ENCODE measurements at regions not wholly inside any gene's neighbourhood (a gene's known extent, or its start where the extent isn't known, plus 50 kb on each side); places are given as distances from the start of the nearest gene placed in this dataset.
A peak's percentile ranks its signal among the peaks of the same experiment; 100 is the strongest.

- DNase-seq (ENCODE audit: low read depth in 1 of 2, low spot score in 1 of 2): no peak
- H3K27me3 ChIP-seq: no peaks in the 10 kb centered on the region
- H3K9me3 ChIP-seq (ENCODE audit: low read depth): no peaks in the 10 kb centered on the region
- TF ChIP-seq CTCF (IDR thresholded peaks at IDR 0.05; ENCODE audit: low read depth, low read length): no peak
- H3K27ac ChIP-seq: no peak overlapping the region
- no peaks in the 10 kb centered on the region for H3K4me1 ChIP-seq (ENCODE audit: low read depth)
- H3K36me3 ChIP-seq: no peaks in the 10 kb centered on the region
- H3K4me3 ChIP-seq: no peak overlapping the region
Measured at GRCh38 chr11:37372667-37373066, 774.6 kb upstream of the RAG2 start.

- Histone ChIP-seq H3K27ac (no peak overlapping the region), H3K4me3 (no peak overlapping the region), H3K9me3 (ENCODE audit: low read depth) (no peaks in the 10 kb centered on the region), H3K4me1 (ENCODE audit: low read depth) (no peaks in the 10 kb centered on the region), H3K27me3 (no peaks in the 10 kb centered on the region), H3K36me3 (no peaks in the 10 kb centered on the region)
- peak in 1 of 2 donors; percentile 8 for DNase-seq (ENCODE audit: low read depth in 1 of 2, low spot score in 1 of 2)
- TF ChIP-seq CTCF (IDR thresholded peaks at IDR 0.05; ENCODE audit: low read depth, low read length): no peak
Measured at GRCh38 chr11:37371346-37371970, 773.4 kb upstream of the RAG2 start.

- no peak overlapping the region for H3K4me3 ChIP-seq
- H3K9me3 ChIP-seq (ENCODE audit: low read depth): no peaks in the 10 kb centered on the region
- no peaks in the 10 kb centered on the region for H3K36me3 ChIP-seq
- no peak overlapping the region for H3K27ac ChIP-seq
- H3K27me3 ChIP-seq: no peaks in the 10 kb centered on the region
- no peak for DNase-seq (ENCODE audit: low read depth in 1 of 2, low spot score in 1 of 2)
- no peak for TF ChIP-seq CTCF (IDR thresholded peaks at IDR 0.05; ENCODE audit: low read depth, low read length)
- no peaks in the 10 kb centered on the region for H3K4me1 ChIP-seq (ENCODE audit: low read depth)
Measured at GRCh38 chr11:37370817-37371216, 772.8 kb upstream of the RAG2 start.

DNA sequence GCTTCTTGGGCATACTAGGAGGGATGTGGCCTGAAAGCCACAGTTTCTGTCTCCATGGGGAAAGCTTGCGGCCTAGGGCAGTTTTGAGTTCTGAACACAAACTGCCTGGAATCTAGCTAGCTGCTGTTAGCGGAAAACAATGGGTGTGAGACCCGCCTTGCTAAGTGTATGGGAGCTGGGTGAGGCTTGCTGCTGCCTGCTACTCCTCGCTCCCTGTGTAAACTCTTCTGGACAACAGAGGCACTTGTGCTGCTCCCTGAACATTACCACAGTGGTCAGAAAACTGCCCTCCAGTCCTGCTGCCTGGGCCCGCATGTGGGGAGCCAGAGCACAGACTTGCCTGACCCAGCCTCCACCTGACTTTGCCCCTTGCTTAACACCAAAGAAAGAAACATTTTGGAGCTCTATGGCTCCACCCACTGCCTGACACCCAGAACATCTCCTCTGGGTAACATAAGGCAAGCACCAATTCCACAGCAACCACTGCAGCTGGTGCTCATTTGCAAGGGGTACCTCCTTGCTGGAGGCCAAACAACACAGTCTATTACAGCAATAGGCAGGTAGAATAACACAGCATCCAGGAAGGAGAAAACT is 766.3 kb upstream of the RAG2 start:
- no peaks in the 10 kb centered on the region for H3K36me3 ChIP-seq

DNA sequence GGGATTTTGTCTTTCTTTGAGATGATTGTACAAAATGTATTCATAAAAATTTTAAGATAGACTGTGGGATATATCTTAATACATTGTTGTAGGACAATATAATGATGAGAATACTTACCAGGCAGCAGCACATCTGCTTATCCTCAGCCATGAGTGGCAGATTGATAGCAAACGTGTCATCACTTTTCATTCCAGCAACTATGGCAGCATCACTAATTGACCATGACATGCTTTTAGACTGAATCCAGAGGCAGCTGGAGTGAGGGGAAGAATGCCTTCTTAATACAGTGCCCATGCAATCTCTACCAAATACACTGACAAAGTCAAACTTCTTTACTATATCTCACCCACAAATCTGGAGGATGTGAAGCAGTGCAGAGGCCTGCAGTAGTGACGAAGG is 755.2 kb upstream of the RAG2 start:
- no peaks in the 10 kb centered on the region for H3K9me3 ChIP-seq (ENCODE audit: low read depth)
- peaks cover 3% of the 10 kb centered on the region for H3K4me1 ChIP-seq (ENCODE audit: low read depth)
- H3K27ac ChIP-seq: peak overlapping the region; percentile 73
- no peak for TF ChIP-seq CTCF (IDR thresholded peaks at IDR 0.05; ENCODE audit: low read depth, low read length)
- H3K36me3 ChIP-seq: no peaks in the 10 kb centered on the region
- peak in 1 of 2 donors; percentile 56 for DNase-seq (ENCODE audit: low read depth in 1 of 2, low spot score in 1 of 2)
- H3K27me3 ChIP-seq: no peaks in the 10 kb centered on the region
- H3K4me3 ChIP-seq: no peak overlapping the region

More for the DNA sequence above, 766.3 kb upstream of the RAG2 start:
- no peaks in the 10 kb centered on the region for H3K27me3 ChIP-seq
- H3K27ac ChIP-seq: no peak overlapping the region
- no peak overlapping the region for H3K4me3 ChIP-seq
- no peak for TF ChIP-seq CTCF (IDR thresholded peaks at IDR 0.05; ENCODE audit: low read depth, low read length)
- no peak for DNase-seq (ENCODE audit: low read depth in 1 of 2, low spot score in 1 of 2)
- no peaks in the 10 kb centered on the region for H3K4me1 ChIP-seq (ENCODE audit: low read depth)
- no peaks in the 10 kb centered on the region for H3K9me3 ChIP-seq (ENCODE audit: low read depth)
